ENCODE measurements at regions not wholly inside any gene's neighbourhood (a gene's known extent, or its start where the extent isn't known, plus 50 kb on each side); places are given as distances from the start of the nearest gene placed in this dataset.

GRCh38 chr6:120857422-120857821 is 476.9 kb downstream of the TBC1D32 start (continued):
- TF ChIP-seq, protein P1, sequence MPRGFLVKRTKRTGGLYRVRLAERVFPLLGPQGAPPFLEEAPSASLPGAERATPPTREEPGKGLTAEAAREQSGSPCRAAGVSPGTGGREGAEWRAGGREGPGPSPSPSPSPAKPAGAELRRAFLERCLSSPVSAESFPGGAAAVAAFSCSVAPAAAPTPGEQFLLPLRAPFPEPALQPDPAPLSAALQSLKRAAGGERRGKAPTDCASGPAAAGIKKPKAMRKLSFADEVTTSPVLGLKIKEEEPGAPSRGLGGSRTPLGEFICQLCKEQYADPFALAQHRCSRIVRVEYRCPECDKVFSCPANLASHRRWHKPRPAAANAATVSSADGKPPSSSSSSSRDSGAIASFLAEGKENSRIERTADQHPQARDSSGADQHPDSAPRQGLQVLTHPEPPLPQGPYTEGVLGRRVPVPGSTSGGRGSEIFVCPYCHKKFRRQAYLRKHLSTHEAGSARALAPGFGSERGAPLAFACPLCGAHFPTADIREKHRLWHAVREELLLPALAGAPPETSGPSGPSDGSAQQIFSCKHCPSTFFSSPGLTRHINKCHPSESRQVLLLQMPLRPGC (tag by site-specific recombination; IDR thresholded peaks at IDR 0.05), result no peak
- TF ChIP-seq, protein P2, sequence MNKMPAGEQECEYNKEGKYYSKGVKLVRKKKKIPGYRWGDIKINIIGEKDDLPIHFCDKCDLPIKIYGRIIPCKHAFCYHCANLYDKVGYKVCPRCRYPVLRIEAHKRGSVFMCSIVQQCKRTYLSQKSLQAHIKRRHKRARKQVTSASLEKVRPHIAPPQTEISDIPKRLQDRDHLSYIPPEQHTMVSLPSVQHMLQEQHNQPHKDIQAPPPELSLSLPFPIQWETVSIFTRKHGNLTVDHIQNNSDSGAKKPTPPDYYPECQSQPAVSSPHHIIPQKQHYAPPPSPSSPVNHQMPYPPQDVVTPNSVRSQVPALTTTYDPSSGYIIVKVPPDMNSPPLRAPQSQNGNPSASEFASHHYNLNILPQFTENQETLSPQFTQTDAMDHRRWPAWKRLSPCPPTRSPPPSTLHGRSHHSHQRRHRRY (tag by site-specific recombination; IDR thresholded peaks at IDR 0.05), result no peak

- Histone ChIP-seq H3K27ac (ENCODE audit: extremely low read depth, low read depth, low read length) (no peak overlapping the region), H3K4me1 (ENCODE audit: control insufficient read depth, insufficient read depth, low read length) (peaks cover 3% of the 10 kb centered on the region; the same call in 1 of the 2 replicates), H3K36me3 (ENCODE audit: control insufficient read depth in 2 of 2, insufficient read depth in 1 of 2, low read length in 2 of 2) (no peaks in the 10 kb centered on the region), H3K9me3 (ENCODE audit: control insufficient read depth, insufficient read depth, low read depth, low read length) (no peaks in the 10 kb centered on the region), H3K4me3 (ENCODE audit: low read depth, low read length) (no peak overlapping the region)
- POLR2A ChIA-PET, result no interaction called here
- TF ChIP-seq, protein P3, sequence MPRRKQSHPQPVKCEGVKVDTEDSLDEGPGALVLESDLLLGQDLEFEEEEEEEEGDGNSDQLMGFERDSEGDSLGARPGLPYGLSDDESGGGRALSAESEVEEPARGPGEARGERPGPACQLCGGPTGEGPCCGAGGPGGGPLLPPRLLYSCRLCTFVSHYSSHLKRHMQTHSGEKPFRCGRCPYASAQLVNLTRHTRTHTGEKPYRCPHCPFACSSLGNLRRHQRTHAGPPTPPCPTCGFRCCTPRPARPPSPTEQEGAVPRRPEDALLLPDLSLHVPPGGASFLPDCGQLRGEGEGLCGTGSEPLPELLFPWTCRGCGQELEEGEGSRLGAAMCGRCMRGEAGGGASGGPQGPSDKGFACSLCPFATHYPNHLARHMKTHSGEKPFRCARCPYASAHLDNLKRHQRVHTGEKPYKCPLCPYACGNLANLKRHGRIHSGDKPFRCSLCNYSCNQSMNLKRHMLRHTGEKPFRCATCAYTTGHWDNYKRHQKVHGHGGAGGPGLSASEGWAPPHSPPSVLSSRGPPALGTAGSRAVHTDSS (tag by site-specific recombination; IDR thresholded peaks at IDR 0.05), result no peak
- TF ChIP-seq, protein P4, sequence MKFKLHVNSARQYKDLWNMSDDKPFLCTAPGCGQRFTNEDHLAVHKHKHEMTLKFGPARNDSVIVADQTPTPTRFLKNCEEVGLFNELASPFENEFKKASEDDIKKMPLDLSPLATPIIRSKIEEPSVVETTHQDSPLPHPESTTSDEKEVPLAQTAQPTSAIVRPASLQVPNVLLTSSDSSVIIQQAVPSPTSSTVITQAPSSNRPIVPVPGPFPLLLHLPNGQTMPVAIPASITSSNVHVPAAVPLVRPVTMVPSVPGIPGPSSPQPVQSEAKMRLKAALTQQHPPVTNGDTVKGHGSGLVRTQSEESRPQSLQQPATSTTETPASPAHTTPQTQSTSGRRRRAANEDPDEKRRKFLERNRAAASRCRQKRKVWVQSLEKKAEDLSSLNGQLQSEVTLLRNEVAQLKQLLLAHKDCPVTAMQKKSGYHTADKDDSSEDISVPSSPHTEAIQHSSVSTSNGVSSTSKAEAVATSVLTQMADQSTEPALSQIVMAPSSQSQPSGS (tag by site-specific recombination; IDR thresholded peaks at IDR 0.05; ENCODE audit: low read depth), result peak; percentile 60; the same call in 1 of the 2 replicates
- TF ChIP-seq ZNF211 (tag by site-specific recombination; IDR thresholded peaks at IDR 0.05; ENCODE audit: low read depth), result no peak
- CTCF ChIA-PET, result no interaction called here
These were observed 479.7 kb downstream of the TBC1D32 start for GRCh38 chr6:120854583-120854982.

- Histone ChIP-seq H3K27ac (ENCODE audit: extremely low read depth, low read depth, low read length) (no peak overlapping the region), H3K36me3 (ENCODE audit: control insufficient read depth in 2 of 2, insufficient read depth in 1 of 2, low read length in 2 of 2) (no peaks in the 10 kb centered on the region), H3K4me1 (ENCODE audit: control insufficient read depth, insufficient read depth, low read length) (peaks cover 3% of the 10 kb centered on the region; the same call in 1 of the 2 replicates), H3K4me3 (ENCODE audit: low read depth, low read length) (no peak overlapping the region), H3K9me3 (ENCODE audit: control insufficient read depth, insufficient read depth, low read depth, low read length) (no peaks in the 10 kb centered on the region)
- POLR2A ChIA-PET, result no interaction called here
- CTCF ChIA-PET, result interaction anchor here (0.6 kb wide), 1 partner anchor 30 kb away, joined by 4 read pairs; no protein-coding TSS in a partner anchor
- TF ChIP-seq SP3 (tag by site-specific recombination; IDR thresholded peaks at IDR 0.05) (no peak), ZNF280C (tag by site-specific recombination; IDR thresholded peaks at IDR 0.05) (no peak), ZNF239 (tag by site-specific recombination; IDR thresholded peaks at IDR 0.05) (no peak), ZNF610 (tag by site-specific recombination; IDR thresholded peaks at IDR 0.05; ENCODE audit: borderline replicate concordance) (no peak), ZNF350 (tag by site-specific recombination; IDR thresholded peaks at IDR 0.05) (no peak), ZBTB49 (tag by site-specific recombination; IDR thresholded peaks at IDR 0.05; ENCODE audit: low read depth) (no peak), OSR2 (tag by site-specific recombination; IDR thresholded peaks at IDR 0.05) (no peak), MZF1 (tag by site-specific recombination; IDR thresholded peaks at IDR 0.05; ENCODE audit: borderline replicate concordance) (no peak), ZNF366 (tag by site-specific recombination; conservative IDR thresholded peaks at IDR 0.05) (no peak), ZNF654 (tag by site-specific recombination; IDR thresholded peaks at IDR 0.05; ENCODE audit: low read depth) (no peak), ZNF169 (tag by site-specific recombination; IDR thresholded peaks at IDR 0.05) (no peak)
- TF ChIP-seq, protein P5, sequence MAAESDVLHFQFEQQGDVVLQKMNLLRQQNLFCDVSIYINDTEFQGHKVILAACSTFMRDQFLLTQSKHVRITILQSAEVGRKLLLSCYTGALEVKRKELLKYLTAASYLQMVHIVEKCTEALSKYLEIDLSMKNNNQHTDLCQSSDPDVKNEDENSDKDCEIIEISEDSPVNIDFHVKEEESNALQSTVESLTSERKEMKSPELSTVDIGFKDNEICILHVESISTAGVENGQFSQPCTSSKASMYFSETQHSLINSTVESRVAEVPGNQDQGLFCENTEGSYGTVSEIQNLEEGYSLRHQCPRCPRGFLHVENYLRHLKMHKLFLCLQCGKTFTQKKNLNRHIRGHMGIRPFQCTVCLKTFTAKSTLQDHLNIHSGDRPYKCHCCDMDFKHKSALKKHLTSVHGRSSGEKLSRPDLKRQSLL (tag by site-specific recombination; IDR thresholded peaks at IDR 0.05), result no peak
- TF ChIP-seq, protein P6, sequence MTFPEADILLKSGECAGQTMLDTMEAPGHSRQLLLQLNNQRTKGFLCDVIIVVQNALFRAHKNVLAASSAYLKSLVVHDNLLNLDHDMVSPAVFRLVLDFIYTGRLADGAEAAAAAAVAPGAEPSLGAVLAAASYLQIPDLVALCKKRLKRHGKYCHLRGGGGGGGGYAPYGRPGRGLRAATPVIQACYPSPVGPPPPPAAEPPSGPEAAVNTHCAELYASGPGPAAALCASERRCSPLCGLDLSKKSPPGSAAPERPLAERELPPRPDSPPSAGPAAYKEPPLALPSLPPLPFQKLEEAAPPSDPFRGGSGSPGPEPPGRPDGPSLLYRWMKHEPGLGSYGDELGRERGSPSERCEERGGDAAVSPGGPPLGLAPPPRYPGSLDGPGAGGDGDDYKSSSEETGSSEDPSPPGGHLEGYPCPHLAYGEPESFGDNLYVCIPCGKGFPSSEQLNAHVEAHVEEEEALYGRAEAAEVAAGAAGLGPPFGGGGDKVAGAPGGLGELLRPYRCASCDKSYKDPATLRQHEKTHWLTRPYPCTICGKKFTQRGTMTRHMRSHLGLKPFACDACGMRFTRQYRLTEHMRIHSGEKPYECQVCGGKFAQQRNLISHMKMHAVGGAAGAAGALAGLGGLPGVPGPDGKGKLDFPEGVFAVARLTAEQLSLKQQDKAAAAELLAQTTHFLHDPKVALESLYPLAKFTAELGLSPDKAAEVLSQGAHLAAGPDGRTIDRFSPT (tag by site-specific recombination; IDR thresholded peaks at IDR 0.05), result no peak
These were observed 480.8 kb downstream of the TBC1D32 start for GRCh38 chr6:120853489-120853888.

Measured in HEK293 (cell line).